Muscle of leg (tissue), 3 donors: ENCODE measurements at regions not wholly inside any gene's neighbourhood (a gene's known extent, or its start where the extent isn't known, plus 50 kb on each side); places are given as distances from the start of the nearest gene placed in this dataset.
"Not testable (repeated sequence)": the region's sequence is repeated elsewhere in the genome, so short reads cannot be mapped to it uniquely, and the experiment has no call there.

Experiments used
- DNase-seq: peaks from one replicate; pipeline ENCODE4 v3.0.0; 2013
- H3K27ac ChIP-seq: one replicate; pipeline ENCODE4 v1.5.1; 2013; ENCODE audit warnings: mild to moderate bottlenecking, low read length, control low read depth
- H3K27me3 ChIP-seq: one replicate; pipeline ENCODE4 v1.6.1; 2013; ENCODE audit warnings: low read length; ENCODE audit not compliant: control insufficient read depth, insufficient read depth
- H3K36me3 ChIP-seq: one replicate; pipeline ENCODE4 v1.6.1; 2013; ENCODE audit warnings: low read length; ENCODE audit not compliant: control insufficient read depth, insufficient read depth
- H3K4me1 ChIP-seq: one replicate; pipeline ENCODE4 v1.6.1; 2013; ENCODE audit warnings: low read length; ENCODE audit not compliant: control insufficient read depth, insufficient read depth
- H3K4me3 ChIP-seq: one replicate; pipeline ENCODE4 v1.5.1; 2013; ENCODE audit warnings: low read length, control low read depth
- H3K9me3 ChIP-seq: replicated peaks from 2 replicates; pipeline ENCODE4 v1.6.1; 2013; ENCODE audit warnings: low read depth, low read length; ENCODE audit not compliant: control insufficient read depth
- WGBS: methylation state at CpG from one replicate; pipeline ENCODE4 v1.1.5; 2013; ENCODE audit warnings: missing lambda C conversion rate; ENCODE audit not compliant: insufficient coverage; 5-methylcytosine and 5-hydroxymethylcytosine counted together

GRCh38 chr2:16068552-16068940 is 128.2 kb downstream of the MYCN start:
- Histone ChIP-seq H3K27ac (no peak overlapping the region), H3K4me3 (no peak overlapping the region), H3K9me3 (peaks cover 5% of the 10 kb centered on the region), H3K4me1 (no peaks in the 10 kb centered on the region), H3K27me3 (no peaks in the 10 kb centered on the region), H3K36me3 (no peaks in the 10 kb centered on the region)
- no peak for DNase-seq
- 90% methylated on average over 1 of the region's 3 CpGs for WGBS

- Histone ChIP-seq H3K36me3 (no peaks in the 10 kb centered on the region), H3K27me3 (no peaks in the 10 kb centered on the region), H3K4me1 (no peaks in the 10 kb centered on the region), H3K27ac (no peak overlapping the region), H3K4me3 (no peak overlapping the region), H3K9me3 (peaks cover 10% of the 10 kb centered on the region)
- WGBS: 64% methylated on average over 11 of the region's 11 CpGs
- no peak for DNase-seq
These were observed 127.7 kb downstream of the MYCN start for GRCh38 chr2:16067866-16068551.

GRCh38 chr2:16067444-16067843 is 127.1 kb downstream of the MYCN start:
- Histone ChIP-seq H3K9me3 (peaks cover 13% of the 10 kb centered on the region), H3K4me3 (no peak overlapping the region), H3K36me3 (no peaks in the 10 kb centered on the region), H3K27me3 (no peaks in the 10 kb centered on the region), H3K4me1 (no peaks in the 10 kb centered on the region), H3K27ac (no peak overlapping the region)
- no peak for DNase-seq
- 100% methylated on average over 1 of the region's 5 CpGs for WGBS

- H3K9me3 ChIP-seq: peaks cover 13% of the 10 kb centered on the region
- WGBS: 77% methylated on average over 6 of the region's 10 CpGs
- DNase-seq: no peak
- no peak overlapping the region for H3K4me3 ChIP-seq
- no peaks in the 10 kb centered on the region for H3K36me3 ChIP-seq
- H3K4me1 ChIP-seq: no peaks in the 10 kb centered on the region
- H3K27ac ChIP-seq: no peak overlapping the region
- H3K27me3 ChIP-seq: no peaks in the 10 kb centered on the region
These were observed 126.7 kb downstream of the MYCN start for GRCh38 chr2:16067037-16067406.

- WGBS: 100% methylated on average over 1 of the region's 4 CpGs
- Histone ChIP-seq H3K27ac (no peak overlapping the region), H3K4me1 (no peaks in the 10 kb centered on the region), H3K9me3 (peaks cover 13% of the 10 kb centered on the region), H3K36me3 (no peaks in the 10 kb centered on the region), H3K27me3 (no peaks in the 10 kb centered on the region), H3K4me3 (no peak overlapping the region)
- DNase-seq: no peak
These were observed 126.1 kb downstream of the MYCN start for GRCh38 chr2:16066261-16067036.

GRCh38 chr2:16065272-16066069 is 125.1 kb downstream of the MYCN start:
- 84% methylated on average over 2 of the region's 4 CpGs for WGBS
- not testable (repeated sequence) for H3K4me1 ChIP-seq, H3K27ac ChIP-seq, H3K4me3 ChIP-seq, DNase-seq, H3K27me3 ChIP-seq, H3K36me3 ChIP-seq
- peaks cover 13% of the 10 kb centered on the region for H3K9me3 ChIP-seq

- H3K27ac ChIP-seq: no peak overlapping the region
- WGBS: 67% methylated on average over 2 of the region's 2 CpGs
- H3K27me3 ChIP-seq: no peaks in the 10 kb centered on the region
- H3K36me3 ChIP-seq: no peaks in the 10 kb centered on the region
- peaks cover 13% of the 10 kb centered on the region for H3K9me3 ChIP-seq
- H3K4me1 ChIP-seq: no peaks in the 10 kb centered on the region
- H3K4me3 ChIP-seq: no peak overlapping the region
- DNase-seq: no peak
These were observed 124.4 kb downstream of the MYCN start for GRCh38 chr2:16064745-16065144.

GRCh38 chr2:16063955-16064633 is 123.7 kb downstream of the MYCN start:
- DNase-seq: no peak
- 94% methylated on average over 2 of the region's 4 CpGs for WGBS
- Histone ChIP-seq H3K27me3 (no peaks in the 10 kb centered on the region), H3K4me3 (no peak overlapping the region), H3K4me1 (no peaks in the 10 kb centered on the region), H3K27ac (no peak overlapping the region), H3K9me3 (peaks cover 13% of the 10 kb centered on the region), H3K36me3 (no peaks in the 10 kb centered on the region)

- no peak for DNase-seq
- Histone ChIP-seq H3K4me3 (no peak overlapping the region), H3K36me3 (no peaks in the 10 kb centered on the region), H3K9me3 (peaks cover 13% of the 10 kb centered on the region), H3K4me1 (no peaks in the 10 kb centered on the region), H3K27me3 (no peaks in the 10 kb centered on the region), H3K27ac (no peak overlapping the region)
- WGBS: 93% methylated on average over 3 of the region's 4 CpGs
These were observed 123.0 kb downstream of the MYCN start for GRCh38 chr2:16063251-16063850.
